ENCODE measurements at regions not wholly inside any gene's neighbourhood (a gene's known extent, or its start where the extent isn't known, plus 50 kb on each side); places are given as distances from the start of the nearest gene placed in this dataset.
A peak's percentile ranks its signal among the peaks of the same experiment; 100 is the strongest.

DNA sequence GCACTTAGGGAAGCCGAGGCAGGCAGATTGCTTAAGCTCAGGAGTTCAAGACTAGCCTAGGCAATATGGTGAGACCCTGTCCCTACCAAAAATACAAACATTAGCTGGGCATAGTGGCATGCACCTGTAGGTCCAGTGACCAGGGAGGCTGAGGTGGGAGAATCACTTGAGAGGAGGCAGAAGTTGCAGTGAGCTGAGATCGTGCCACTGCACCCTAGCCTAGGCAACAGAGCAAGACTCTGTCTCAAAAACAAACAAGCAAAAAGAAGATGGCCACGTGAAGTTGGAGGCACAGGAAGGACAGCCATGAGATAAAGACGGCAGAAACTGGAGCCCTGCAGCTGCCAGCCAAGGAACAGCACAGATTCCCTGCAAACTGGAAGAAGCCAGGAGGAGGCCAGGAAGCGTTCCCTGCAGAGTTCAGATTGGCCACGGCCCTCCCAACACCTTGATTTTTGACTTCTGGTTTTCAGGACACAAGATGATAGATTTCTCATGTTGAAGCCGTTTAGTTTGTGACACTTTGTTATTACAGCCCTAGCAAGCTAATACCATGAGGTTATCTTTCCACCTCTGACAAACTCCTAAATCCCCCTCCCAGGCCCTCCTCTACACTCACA, 786.7 kb downstream of the UQCRFS1 start:
- DNase-seq: no peak

DNA sequence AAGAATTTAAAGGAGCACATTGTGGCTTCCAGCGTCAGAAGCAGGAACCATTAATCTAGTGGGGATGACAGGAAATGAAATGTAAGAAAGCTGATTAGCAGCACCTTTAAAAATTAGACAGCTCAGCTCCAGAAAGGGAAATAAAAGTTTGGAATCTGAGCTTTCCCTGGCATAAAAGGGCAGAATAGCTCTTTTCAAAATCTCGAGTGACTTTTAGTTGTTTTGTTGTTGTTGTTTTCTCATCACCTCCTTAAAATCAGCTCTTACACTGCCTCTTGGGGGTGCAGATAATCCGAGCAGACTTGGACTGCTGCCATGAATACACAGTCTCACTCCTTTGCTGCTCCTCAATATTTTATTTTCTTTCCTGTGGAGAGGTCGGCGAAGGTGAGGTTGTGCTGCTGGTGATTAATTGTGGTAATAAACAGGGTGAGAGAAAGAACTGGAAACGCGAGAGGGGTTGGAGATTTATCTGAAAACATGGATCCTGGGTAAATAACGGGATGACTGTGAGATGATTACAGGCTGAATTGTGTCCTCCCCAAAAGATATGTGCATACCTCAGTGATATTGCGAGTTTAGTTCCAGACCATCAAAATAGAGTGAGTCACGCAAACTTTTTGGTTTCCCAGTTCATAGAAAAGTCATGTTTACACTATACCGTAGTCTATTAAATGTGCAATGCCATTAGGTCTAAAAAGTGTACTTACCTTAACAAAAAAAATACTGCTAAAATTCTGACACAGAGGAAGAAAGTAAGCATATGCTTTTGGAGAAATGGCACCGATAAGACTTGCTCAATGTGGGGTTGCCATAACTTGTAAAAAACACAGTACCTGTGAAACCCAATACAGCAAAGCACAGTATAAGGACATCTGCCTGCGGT, 787.7 kb downstream of the UQCRFS1 start:
- no peak for DNase-seq

DNA sequence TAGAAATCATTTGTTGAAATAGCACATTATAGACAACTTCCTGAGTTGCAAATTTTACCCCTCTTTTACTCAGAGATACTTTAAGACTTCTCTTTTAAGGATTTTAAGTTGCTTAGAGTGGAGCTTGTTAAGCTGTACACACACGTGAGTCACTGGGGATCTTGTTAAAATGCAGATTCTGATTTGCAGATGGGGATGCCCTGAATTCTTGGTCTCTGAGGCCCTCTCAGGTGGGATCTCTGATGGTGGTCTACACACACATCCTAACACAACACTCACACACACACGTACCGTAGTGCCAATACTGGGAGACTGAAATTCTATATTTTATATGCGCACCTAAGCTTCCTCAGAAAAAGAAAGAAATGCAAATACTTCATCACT, 788.3 kb downstream of the UQCRFS1 start:
- DNase-seq: no peak

DNA sequence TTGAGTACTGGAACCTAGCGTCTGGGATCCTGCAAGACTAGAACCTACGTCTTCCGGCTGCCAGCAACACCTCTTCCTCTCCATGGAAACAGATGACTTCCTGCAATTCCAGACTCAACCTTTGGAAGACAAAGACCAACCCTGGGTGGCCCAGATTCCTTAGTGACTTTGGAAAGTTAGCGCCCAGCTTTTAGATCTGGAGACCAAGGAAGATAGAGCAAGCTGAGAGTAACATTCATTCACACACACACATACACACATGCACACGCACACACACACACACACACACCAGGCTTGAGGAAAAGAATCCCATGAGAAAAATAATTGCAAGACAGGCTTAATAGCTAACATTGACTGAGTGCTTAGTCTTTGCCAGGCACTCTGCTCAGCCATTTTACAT, 788.9 kb downstream of the UQCRFS1 start:
- DNase-seq: no peak

DNA sequence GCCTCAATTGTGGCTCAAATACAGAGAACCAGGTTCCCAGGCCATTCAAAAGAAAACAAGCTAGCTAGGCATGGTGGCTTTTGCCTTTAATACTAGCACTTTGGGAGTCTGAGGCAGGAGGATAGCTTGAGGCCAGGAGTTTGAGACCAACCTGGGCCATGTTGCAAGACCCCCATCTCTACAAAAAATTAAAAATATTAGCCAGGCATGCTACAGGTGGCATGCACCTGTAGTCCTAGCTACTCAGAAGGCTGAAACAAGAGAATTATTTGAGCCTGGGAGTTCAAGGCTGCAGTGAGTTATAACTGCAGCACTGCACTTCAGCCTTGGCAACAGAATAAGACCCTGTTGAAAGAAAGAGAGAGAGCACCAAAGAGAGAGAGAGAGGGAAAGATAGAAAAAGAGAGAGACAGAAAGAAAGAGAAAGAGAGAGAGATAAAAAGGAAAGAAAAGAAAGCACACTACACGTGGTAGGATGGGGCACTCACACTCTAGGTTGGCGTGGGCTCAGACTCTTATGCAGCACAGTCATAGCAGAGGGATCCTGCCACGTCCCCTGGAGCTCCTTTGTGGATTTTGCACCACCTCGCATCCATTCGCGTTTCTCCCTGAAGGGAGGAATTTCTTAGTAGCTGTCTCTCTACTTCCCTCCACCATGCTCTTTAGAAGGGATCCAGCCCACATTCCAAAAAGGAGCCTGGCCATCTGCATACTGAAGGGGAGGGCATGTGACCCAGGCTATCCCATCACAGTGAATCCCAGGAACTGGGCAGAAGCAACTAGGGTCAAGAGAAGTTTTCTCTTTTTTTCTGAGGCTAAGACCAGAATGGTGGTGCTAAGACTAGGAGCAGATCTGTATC, 789.9 kb downstream of the UQCRFS1 start:
- no peak for DNase-seq

DNA sequence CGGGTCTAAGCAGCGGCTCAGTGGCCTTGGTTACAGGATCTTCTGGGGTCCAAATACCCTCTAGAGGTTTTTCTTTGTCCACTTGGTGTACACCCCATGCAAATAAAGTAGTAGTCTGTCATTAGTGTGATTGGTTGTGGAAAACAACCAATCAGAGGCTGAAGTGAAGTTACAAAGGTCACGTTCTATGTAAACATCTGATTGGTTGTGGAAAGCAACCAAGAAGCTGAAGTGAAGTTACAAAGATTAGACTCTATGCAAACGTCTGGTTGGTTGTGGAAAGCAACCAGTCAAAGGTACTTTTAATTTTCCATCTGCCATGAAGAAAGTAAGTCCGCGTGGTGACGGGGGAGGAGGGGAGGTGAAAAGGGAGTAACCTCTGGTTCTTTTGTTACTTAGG, 790.9 kb downstream of the UQCRFS1 start:
- DNase-seq: no peak

DNA sequence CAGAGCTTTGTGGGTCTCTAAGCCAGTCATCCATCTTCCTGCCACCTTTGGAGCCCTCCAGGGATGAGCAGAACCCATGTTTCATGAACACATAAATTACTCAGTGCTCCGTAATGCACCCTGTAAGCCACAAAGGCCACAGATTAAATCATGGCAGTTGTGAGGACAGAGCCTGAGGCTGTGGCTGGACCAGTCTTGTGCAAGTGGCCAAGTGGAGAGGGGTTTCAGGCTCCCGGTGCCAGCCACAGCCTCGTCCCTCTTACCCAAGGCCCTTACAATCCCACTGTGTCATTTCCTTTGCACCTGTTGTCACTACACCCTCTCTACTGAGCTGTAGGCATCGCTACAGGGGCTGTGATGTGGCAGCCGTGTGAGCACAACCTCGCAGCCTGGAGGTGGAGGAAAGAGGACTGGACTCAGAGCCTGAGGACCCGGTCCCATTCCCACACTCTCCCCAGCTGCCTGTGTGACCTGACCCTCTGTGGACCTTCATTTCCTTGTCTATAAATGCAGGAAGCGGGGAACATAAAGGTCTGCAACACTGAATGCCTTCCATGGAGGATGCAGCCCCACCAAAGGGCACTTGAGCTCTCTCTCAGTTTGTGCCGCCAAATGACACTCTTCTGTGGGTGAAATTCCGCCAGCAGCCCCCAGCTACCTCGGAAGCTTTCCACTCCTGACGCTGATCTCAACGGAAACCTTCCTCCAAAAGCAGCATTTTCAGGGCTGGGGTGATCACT, 792.0 kb downstream of the UQCRFS1 start:
- DNase-seq: no peak

DNA sequence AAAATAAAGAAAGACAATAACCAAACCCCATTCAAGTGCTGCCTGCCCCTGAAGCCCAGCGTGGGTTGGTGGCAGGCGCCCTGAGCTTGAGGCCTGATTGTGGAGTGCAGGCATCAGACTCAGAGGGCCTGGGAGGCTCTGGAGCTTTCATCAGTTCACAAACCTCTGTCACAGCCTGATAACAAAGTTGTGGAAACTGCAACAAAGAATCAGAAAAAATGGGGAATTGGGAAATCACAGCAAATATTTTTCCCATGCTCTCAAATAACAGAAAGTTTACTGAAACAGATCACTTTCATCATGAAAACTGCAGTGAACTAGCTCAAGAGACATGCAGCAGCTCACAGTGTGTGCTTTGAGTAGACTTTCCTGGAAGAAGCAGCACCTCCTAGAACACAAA, 793.6 kb downstream of the UQCRFS1 start:
- DNase-seq: no peak

DNA sequence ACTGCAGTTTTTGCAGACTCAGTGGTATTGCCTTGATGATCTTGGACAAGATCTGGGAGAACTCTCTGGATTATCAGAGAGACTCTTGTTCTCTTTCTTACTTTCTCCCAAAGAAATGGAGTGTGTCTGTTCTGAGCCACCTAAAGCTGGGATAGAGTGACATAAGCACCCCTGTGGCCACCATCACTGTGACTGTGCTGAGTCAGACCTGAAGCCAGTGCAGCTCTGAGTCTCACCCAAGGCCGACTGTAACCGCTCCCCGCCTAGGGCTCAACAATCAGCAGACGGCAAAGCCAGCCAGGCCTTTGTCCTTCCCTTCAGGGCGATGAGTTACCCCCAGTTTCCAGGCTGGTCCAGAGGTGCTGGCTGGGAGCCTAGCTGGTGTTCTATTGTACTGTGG, 795.6 kb downstream of the UQCRFS1 start:
- peak; percentile 17 for DNase-seq

DNA sequence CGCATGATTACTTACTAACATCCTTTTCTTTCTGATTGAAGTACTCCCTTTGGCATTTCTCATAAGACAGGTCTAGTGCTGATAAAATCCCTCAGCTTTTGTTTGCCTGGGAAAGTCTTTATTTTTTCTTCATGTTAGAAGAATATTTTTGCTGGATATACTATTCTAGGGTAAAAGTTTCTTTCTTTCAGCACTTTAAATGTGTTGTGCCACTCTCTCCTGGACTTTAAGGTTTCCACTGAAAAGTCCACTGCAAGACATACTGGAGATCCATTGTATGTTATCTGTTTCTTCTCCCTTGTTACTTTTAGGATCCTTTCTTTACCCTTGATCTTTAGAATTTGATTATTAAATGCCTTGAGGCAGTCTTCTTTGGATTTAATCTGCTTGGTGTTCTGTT, 796.7 kb downstream of the UQCRFS1 start:
- no peak for DNase-seq

DNA sequence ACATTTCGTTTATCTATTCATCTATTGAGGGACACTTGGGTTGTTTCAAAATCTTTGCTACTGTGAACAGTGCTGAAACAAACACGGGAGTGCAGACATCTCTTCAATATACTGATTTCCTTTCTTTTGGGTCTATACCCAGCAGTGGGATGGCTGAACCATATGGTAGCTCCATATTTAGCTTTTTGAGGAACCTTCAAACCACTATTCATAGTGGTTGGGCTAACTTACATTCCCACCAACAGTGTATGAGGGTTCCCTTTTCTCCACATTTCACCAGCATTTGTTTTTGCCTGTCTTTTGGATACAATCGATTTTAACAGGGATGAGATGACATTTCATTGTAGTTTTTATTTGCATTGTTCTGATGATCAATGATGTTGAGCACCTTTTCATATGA, 798.2 kb downstream of the UQCRFS1 start:
- DNase-seq: no peak

DNA sequence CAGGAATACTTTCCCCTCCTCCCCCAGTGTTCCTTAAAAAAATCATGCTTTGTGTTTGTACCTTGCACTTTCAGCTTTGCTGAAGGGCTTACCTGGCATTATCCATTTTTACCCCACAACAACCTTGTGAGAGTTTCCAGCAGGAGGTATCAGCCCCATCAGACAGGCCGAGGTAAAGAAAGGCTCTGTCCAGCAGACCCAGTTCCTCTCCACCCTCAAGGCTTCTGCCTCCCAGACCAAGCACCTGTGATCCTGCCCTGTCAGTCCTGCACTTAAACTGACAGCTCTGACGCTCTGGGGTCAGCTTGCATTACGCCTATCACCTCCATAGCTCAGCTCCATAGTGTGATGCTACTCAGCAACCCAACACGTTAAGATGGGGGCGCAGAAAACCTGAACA, 803.1 kb downstream of the UQCRFS1 start:
- DNase-seq: no peak

DNA sequence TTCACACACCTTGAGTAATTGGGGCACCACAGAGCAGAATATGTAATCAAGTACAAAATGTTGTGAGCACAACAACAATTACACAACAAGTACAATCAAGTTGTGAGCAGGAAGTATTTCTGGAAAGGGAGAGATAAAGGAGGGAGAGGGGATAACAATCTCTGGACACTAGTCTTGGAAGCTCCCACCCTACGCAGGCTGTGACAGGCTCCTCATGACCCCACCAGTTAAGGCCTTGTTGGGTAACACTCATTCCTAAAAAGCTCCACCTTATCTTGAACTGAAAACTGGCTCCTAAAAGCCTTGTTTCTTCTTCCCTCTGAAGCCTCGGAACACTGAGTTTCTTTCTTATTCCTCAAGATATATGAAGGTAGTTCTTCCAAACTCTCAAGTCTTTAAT, 806.0 kb downstream of the UQCRFS1 start:
- DNase-seq: no peak

DNA sequence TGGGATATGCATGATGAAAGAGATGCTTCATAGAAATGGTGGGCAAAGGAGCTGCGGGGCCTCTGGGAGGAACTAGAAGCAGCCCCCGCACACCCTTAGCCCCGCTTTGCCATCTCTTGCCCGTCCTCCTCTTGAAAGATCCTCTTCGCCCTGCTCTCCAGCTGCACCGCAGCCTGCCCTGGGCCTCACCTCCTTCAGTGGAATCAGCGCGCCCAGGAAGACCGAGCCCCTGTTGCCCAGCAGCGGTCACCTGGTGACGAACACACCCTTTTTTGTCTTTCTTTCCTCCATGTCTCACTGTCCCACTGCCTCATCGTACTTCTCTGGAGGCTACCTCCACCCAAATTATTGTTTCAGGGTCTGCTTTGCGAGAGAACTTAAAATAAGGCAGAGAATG, 807.6 kb downstream of the UQCRFS1 start:
- DNase-seq: peak; percentile 12

DNA sequence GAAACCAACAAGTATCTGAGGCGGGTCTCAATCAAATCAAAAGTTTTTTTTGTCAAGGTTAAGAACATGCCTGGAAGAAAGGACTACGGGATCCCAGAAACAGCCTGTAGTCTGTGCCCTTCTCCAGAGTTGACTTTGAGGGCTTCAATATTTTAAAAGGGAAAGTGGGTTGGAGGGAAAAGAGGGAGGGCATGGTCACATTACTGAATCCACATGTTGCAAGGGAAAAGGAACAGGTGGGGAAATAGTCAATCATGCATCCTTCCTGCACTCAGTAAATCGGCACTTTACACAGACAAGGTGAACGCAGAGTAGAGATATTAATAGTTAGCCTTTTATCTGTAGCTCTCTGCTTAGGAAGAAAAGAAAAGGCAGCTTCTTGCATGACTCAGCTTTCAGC, 808.5 kb downstream of the UQCRFS1 start:
- DNase-seq: no peak

DNA sequence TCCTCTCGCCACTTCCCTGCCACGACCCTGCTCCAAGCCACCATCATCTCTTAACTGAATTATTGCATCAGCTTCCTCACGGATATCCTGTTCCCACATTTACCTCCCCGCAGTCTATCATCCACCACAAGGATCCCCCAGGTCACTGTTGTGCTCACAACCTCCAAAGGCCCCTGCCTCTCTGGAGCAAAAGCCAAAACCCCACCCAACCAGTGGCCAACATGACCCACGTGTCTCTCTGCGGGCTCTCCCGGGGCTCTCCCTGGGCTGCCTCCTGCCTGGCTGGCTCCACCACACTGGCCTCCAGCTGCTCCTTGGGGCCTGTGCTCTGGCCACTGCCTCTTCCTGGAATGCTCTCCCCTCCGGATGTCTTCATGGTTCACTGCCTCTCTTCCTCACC, 809.3 kb downstream of the UQCRFS1 start:
- DNase-seq: no peak

DNA sequence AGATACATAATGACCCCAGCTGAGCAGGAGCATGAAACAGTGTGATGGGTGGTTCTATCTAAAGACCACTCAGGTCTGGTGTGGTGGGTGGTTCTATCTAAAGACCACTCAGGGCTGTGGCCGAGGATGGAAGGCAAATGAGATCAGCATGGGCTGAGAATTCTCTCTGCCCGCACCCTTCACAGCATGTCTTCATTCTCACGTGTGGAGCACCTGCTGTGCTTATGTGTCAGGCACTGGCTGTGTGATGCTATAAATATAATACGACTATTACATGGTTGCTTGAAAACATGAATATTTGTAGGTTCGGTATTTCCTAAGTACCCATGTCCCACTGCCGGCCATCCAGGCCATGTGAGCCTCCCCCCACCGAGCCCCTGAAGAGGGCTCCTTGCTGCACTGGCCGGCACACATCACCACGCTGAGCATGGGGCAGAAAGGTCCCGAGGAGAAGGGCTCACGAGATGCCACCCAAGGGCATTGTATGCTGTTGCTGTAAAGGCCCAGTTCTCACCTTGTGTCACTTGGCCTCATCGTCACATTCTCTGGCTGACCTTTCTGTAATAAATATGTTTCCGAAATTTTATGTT, 810.2 kb downstream of the UQCRFS1 start:
- no peak for DNase-seq

DNA sequence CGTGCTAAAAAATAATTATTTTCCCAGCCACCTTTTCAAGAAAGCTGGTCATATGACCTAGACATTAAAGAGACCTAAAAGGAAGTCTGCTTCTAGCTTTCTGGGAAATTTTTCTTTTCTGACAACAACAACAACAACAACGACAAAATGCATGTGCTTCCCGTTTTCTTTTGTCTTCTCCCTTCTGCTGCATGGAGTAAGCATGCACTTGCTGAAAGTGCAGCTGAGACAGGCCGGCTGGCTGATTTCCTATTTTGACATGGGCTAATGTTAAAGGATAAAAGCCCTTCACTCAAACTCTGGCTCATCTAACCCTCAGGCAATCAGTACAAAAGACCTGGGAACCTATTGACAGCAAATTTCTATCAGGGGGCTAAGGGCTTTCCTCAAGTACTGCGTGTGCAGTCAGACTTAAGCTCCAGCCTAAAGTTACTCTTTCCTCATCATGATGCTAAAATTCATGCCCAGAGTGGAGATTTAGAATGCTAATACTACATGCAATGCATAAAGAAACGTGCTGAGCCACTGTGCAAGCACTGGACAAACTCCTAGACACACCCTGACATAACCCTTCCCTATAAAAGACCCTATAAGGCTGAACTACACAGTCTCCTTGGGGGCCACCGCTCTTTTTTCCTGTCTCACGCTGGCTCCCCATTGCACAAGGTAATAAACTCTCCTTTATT, 811.1 kb downstream of the UQCRFS1 start:
- no peak for DNase-seq

DNA sequence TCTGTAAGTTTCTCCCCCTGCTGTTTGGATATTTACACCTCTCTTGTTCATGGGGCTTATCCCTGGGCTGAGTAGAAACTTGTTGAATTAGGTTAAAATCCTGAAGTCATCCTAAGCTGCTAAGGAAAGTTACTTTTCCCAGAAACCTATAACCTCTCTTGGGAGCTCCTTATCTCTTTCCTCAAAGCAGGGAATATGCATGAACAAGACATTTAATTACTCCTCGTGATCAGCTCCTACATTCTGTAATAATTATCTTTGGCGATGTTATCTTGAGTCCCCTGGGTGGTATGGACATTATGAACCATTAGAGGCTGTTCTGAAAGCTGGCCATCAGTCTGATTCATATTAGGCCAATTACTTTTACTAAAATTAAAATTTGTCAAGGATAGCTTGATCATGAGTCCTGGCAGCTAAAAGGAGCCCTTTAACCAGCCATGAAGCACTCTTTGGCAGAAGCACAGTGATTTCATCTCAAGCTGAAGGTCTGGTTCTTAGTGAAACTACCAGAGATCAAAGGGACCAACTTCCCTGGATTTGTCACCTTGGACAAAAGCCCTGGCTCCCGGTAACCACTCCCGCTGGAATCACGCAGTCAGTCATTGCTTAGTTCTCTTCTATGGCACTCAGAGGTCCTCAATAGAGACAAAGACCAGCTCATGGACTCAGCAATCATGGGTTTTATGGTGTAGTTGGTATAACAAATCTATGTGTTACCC, 811.8 kb downstream of the UQCRFS1 start:
- DNase-seq: no peak

DNA sequence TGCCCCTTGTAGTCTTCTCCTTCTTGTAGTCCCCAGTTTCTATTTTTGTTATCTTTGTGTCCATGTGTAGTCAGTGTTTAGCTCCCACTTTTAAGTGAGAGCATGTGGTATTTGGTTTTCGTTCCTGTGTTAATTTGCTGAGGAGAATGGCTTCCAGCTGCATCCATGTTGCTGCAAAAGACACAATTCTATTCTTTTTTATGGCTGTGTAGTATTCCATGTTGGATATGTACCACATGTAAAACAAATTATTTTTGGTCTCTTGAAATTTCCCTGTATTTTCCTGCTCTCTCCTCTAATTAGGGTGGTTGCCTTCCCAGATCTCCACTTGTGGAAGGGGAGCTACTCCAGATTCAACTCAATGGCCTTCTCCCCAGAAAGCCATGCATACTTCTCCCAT, 813.8 kb downstream of the UQCRFS1 start:
- DNase-seq: no peak

DNA sequence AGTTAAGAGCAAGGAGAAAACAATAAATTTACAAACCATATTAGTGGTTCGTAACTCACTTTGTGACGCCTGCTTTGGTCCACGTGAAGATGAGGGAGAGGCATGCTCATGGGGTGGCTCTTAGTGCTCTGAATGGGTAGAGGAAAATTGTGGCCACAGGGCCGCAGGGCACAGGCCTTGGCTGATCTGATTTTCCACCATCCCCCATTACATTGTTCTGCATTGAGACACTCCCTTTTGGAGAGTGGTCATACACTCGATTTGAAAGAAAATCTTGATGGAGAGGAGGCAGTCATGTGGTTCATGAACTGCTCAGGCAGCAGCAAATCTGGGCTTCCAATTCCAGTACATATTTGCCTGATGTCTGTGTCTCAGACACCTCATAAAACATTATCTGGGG, 815.2 kb downstream of the UQCRFS1 start:
- DNase-seq: no peak
